ENCODE measurements at regions not wholly inside any gene's neighbourhood (a gene's known extent, or its start where the extent isn't known, plus 50 kb on each side); places are given as distances from the start of the nearest gene placed in this dataset.

- DNase-seq, result no peak
Measured at GRCh38 chr10:3902809-3903410, 117.9 kb upstream of the KLF6 start.

GRCh38 chr10:3902054-3902808, 117.2 kb upstream of the KLF6 start:
- no peak for DNase-seq

GRCh38 chr10:3901370-3901769, 116.4 kb upstream of the KLF6 start:
- no peak for DNase-seq

- DNase-seq, result no peak
Measured at GRCh38 chr10:3900391-3900790, 115.4 kb upstream of the KLF6 start.

- no peak for DNase-seq
Measured at GRCh38 chr10:3898821-3899220, 113.8 kb upstream of the KLF6 start.

- no peak for DNase-seq
Measured at GRCh38 chr10:3897156-3897555, 112.1 kb upstream of the KLF6 start.

GRCh38 chr10:3896161-3896560, 111.2 kb upstream of the KLF6 start:
- no peak for DNase-seq

GRCh38 chr10:3895045-3895631, 110.1 kb upstream of the KLF6 start:
- DNase-seq, result no peak

GRCh38 chr10:3893901-3894563, 109.0 kb upstream of the KLF6 start:
- no peak for DNase-seq

- no peak for DNase-seq
Measured at GRCh38 chr10:3892440-3893425, 107.7 kb upstream of the KLF6 start.

GRCh38 chr10:3891396-3891795, 106.4 kb upstream of the KLF6 start:
- DNase-seq, result no peak

- DNase-seq, result no peak
Measured at GRCh38 chr10:3890602-3891352, 105.8 kb upstream of the KLF6 start.

- DNase-seq, result no peak
Measured at GRCh38 chr10:3889961-3890522, 105.0 kb upstream of the KLF6 start.

GRCh38 chr10:3887885-3888476, 103.0 kb upstream of the KLF6 start:
- no peak for DNase-seq

- DNase-seq, result no peak
Measured at GRCh38 chr10:3887404-3887803, 102.4 kb upstream of the KLF6 start.

- DNase-seq, result no peak
Measured at GRCh38 chr10:3886641-3887251, 101.7 kb upstream of the KLF6 start.

- DNase-seq, result no peak
Measured at GRCh38 chr10:3886191-3886590, 101.2 kb upstream of the KLF6 start.

- no peak for DNase-seq
Measured at GRCh38 chr10:3882855-3883254, 97.8 kb upstream of the KLF6 start.

- no peak for DNase-seq
Measured at GRCh38 chr10:3881622-3882021, 96.6 kb upstream of the KLF6 start.

GRCh38 chr10:3879073-3879472, 94.1 kb upstream of the KLF6 start:
- DNase-seq, result no peak

Data from DMS79 treated with DMSO at 0.1 percent for 48 hours (cell line).